ENCODE measurements at regions not wholly inside any gene's neighbourhood (a gene's known extent, or its start where the extent isn't known, plus 50 kb on each side); places are given as distances from the start of the nearest gene placed in this dataset.

GRCh38 chr15:39364721-39365120 is 216.2 kb upstream of the THBS1 start:
- TF ChIP-seq POLR2AphosphoS5 (IDR thresholded peaks at IDR 0.05; ENCODE audit: insufficient read depth in 1 of 2, low read depth in 1 of 2): no peak
- TF ChIP-seq CTCF (IDR thresholded peaks at IDR 0.05): no peak
- no peak for TF ChIP-seq POLR2A (IDR thresholded peaks at IDR 0.05)

Data from vagina (tissue), 2 donors.